ENCODE measurements at regions not wholly inside any gene's neighbourhood (a gene's known extent, or its start where the extent isn't known, plus 50 kb on each side); places are given as distances from the start of the nearest gene placed in this dataset.

DNA sequence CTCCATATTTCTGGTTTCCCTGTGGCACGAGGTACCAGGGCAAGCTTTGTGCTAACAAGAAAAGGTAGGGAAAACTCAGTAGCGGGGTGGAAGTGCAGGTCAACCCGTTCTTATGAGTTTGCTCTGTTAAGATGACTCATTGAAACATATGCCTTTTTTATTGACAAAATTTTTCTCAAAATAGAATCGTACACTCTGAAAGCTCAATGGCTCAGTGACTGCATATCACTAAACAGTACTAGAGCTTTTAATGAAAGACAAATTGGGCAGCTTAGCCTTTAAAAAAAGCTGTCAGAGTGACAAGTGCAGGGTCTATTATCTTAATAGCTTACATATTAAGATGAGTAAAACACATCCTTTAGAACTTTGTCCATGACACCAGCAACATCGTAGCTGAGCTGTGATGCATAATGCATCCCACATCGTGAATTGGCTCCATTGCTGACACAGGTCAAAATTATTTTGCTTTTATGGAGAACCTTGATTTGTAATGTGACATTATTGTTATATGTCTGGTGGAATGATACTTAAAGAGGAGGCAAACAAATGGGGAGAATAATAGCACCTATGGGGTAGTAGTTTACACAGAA, 264.4 kb downstream of the ETV1 start:
- TF ChIP-seq, protein P1, sequence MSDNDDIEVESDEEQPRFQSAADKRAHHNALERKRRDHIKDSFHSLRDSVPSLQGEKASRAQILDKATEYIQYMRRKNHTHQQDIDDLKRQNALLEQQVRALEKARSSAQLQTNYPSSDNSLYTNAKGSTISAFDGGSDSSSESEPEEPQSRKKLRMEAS (IDR thresholded peaks at IDR 0.05; ENCODE audit: insufficient read depth, insufficient read length) = no peak
- TF ChIP-seq EZH2 (IDR thresholded peaks at IDR 0.05; ENCODE audit: borderline replicate concordance, low read depth, low read length, severe bottlenecking) = no peak
- TF ChIP-seq, protein P2, sequence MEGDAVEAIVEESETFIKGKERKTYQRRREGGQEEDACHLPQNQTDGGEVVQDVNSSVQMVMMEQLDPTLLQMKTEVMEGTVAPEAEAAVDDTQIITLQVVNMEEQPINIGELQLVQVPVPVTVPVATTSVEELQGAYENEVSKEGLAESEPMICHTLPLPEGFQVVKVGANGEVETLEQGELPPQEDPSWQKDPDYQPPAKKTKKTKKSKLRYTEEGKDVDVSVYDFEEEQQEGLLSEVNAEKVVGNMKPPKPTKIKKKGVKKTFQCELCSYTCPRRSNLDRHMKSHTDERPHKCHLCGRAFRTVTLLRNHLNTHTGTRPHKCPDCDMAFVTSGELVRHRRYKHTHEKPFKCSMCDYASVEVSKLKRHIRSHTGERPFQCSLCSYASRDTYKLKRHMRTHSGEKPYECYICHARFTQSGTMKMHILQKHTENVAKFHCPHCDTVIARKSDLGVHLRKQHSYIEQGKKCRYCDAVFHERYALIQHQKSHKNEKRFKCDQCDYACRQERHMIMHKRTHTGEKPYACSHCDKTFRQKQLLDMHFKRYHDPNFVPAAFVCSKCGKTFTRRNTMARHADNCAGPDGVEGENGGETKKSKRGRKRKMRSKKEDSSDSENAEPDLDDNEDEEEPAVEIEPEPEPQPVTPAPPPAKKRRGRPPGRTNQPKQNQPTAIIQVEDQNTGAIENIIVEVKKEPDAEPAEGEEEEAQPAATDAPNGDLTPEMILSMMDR (IDR thresholded peaks at IDR 0.05; ENCODE audit: extremely low read depth in 1 of 2, insufficient read depth in 1 of 2, low read depth in 1 of 2, low read length in 2 of 2) = no peak

Data from endothelial cell of umbilical vein (primary cell).